ENCODE measurements at regions not wholly inside any gene's neighbourhood (a gene's known extent, or its start where the extent isn't known, plus 50 kb on each side); places are given as distances from the start of the nearest gene placed in this dataset.

- Histone ChIP-seq H3K4me3 (no peak overlapping the region), H3K27ac (peak overlapping the region in 1 of 2 donors; percentile 48)
- no peak for DNase-seq (ENCODE audit: low spot score)
- TF ChIP-seq CTCF (IDR thresholded peaks at IDR 0.05), result no peak
These were observed 477.9 kb downstream of the RPS24 start for GRCh38 chr10:78511324-78512204.

DNA sequence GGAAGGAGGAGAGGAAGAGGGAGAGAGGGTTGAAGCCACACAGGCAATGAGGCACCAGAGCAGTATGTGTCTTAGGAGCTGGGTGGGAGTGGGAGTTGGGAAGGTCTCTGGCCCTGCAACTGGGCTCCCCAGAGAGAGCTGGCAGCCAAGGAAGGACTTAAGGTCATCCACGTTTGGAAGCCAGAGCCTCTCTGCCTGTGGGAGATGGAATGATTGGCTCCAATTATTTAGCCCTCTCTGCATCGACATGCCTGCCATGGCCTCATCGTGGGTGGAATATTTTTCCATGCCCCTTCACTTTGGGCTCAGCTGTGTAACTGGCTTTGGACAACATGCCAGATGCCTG is 478.5 kb downstream of the RPS24 start:
- no peak overlapping the region for H3K4me3 ChIP-seq
- peak overlapping the region in 1 of 2 donors; percentile 36 for H3K27ac ChIP-seq
- no peak for TF ChIP-seq CTCF (IDR thresholded peaks at IDR 0.05)
- DNase-seq (ENCODE audit: low spot score), result no peak

- Histone ChIP-seq H3K4me3 (no peak overlapping the region), H3K27ac (no peak overlapping the region)
- no peak for DNase-seq (ENCODE audit: low spot score)
- TF ChIP-seq CTCF (IDR thresholded peaks at IDR 0.05), result no peak
These were observed 479.7 kb downstream of the RPS24 start for GRCh38 chr10:78513330-78513729.

DNA sequence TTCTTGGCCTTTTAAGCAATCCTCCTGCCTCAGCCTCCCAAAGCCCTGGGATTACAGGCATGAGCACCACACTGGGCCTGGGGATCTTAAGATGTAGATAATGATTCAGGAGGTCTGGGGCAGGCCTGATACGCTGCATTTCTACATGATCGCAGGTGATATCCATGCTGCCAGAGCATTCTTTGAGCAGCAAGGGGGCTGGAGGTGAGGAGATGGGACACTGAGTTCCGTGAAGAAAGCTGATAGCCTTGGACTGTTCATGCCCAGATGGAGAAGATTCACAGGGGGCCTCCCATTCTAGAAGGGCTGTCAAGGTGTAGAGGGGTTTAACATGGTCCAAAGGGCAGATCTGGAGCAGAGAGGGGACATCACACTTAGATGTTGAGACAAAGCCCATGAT is 480.3 kb downstream of the RPS24 start:
- no peak for TF ChIP-seq CTCF (IDR thresholded peaks at IDR 0.05)
- Histone ChIP-seq H3K27ac (peak overlapping the region in 1 of 2 donors; percentile 63), H3K4me3 (no peak overlapping the region)
- DNase-seq (ENCODE audit: low spot score), result no peak

DNA sequence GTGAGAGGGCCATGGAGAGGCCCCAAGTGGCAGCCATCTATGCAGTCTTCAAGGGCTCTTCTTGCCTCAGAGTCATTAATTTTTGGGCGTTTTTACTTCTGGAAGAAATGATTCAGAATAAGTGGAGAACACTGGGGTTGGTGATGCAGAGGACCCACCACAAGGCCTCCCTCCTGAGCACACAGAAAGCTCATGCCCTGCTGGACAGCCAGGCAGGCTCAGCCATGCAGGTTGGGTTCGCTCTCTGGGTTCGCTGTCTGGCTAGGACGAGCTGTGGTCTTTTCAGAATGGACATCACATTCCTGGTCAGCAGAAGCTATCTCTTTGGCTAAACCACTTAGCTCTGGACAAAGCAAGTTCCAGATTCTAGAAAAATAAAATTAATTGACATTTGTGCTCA is 480.8 kb downstream of the RPS24 start:
- peak; percentile 57 for DNase-seq (ENCODE audit: low spot score)

GRCh38 chr10:78515038-78515872 is 481.6 kb downstream of the RPS24 start:
- DNase-seq (ENCODE audit: low spot score), result peak; percentile 70
- no peak overlapping the region for H3K4me3 ChIP-seq
- peak overlapping the region in 1 of 2 donors; percentile 63 for H3K27ac ChIP-seq
- no peak for TF ChIP-seq CTCF (IDR thresholded peaks at IDR 0.05)

More for the DNA sequence above, 480.8 kb downstream of the RPS24 start:
- no peak overlapping the region for H3K4me3 ChIP-seq
- H3K27ac ChIP-seq, result peak overlapping the region; percentile 14 to 63
- no peak for TF ChIP-seq CTCF (IDR thresholded peaks at IDR 0.05)

Data from coronary artery (tissue), 2 donors.